ENCODE measurements at regions not wholly inside any gene's neighbourhood (a gene's known extent, or its start where the extent isn't known, plus 50 kb on each side); places are given as distances from the start of the nearest gene placed in this dataset.

GRCh38 chr15:24848050-24848449, 106.7 kb upstream of the SNRPN start:
- H3K36me3 Mint-ChIP-seq: peaks cover 22% of the 10 kb centered on the region
- peak overlapping the region; percentile 53 for H3K4me3 Mint-ChIP-seq
- ChIA-PET CTCF (interaction anchor here (0.6 kb wide), 1 partner anchor 171 kb away, joined by 3 read pairs; no protein-coding TSS in a partner anchor), POLR2A (no interaction called here)
- H3K9me3 Mint-ChIP-seq: peaks cover 34% of the 10 kb centered on the region
- peak; percentile 42 for DNase-seq (ENCODE audit: low spot score)
- peaks cover 22% of the 10 kb centered on the region for H3K4me1 Mint-ChIP-seq
- TF ChIP-seq ZNF121 (CRISPR knock-in tag; IDR thresholded peaks at IDR 0.05): no peak
- TF ChIP-seq ATF2 (CRISPR knock-in tag; IDR thresholded peaks at IDR 0.05; ENCODE audit: borderline replicate concordance, low read depth): no peak
- no peak for TF ChIP-seq MAX (CRISPR knock-in tag; IDR thresholded peaks at IDR 0.05)
- no peak for TF ChIP-seq SMAD4 (CRISPR knock-in tag; IDR thresholded peaks at IDR 0.05)
- TF ChIP-seq STAT6 (CRISPR knock-in tag; conservative IDR thresholded peaks at IDR 0.05; ENCODE audit: low read depth): no peak
- TF ChIP-seq FOXK1 (CRISPR knock-in tag; IDR thresholded peaks at IDR 0.05): no peak
- no peak for TF ChIP-seq ZNF423 (CRISPR knock-in tag; IDR thresholded peaks at IDR 0.05)
- no peak for TF ChIP-seq HMGXB4 (CRISPR knock-in tag; IDR thresholded peaks at IDR 0.05)
- no peak for TF ChIP-seq TP53 (CRISPR knock-in tag; IDR thresholded peaks at IDR 0.05)
- no peak for TF ChIP-seq ZNF512 (CRISPR knock-in tag; IDR thresholded peaks at IDR 0.05; ENCODE audit: borderline replicate concordance)
- TF ChIP-seq NFYB (CRISPR knock-in tag; conservative IDR thresholded peaks at IDR 0.05; ENCODE audit: low read depth): no peak
- no peak for TF ChIP-seq EMX1 (CRISPR knock-in tag; IDR thresholded peaks at IDR 0.05)
- no peak for TF ChIP-seq ZNF532 (CRISPR knock-in tag; IDR thresholded peaks at IDR 0.05; ENCODE audit: borderline replicate concordance)
- no peak for TF ChIP-seq ZNF317 (CRISPR knock-in tag; IDR thresholded peaks at IDR 0.05; ENCODE audit: borderline replicate concordance, low read depth)
- no peak for TF ChIP-seq E2F1 (CRISPR knock-in tag; IDR thresholded peaks at IDR 0.05)
- no peak for TF ChIP-seq TEAD1 (CRISPR knock-in tag; IDR thresholded peaks at IDR 0.05)
- TF ChIP-seq E2F5 (CRISPR knock-in tag; IDR thresholded peaks at IDR 0.05): no peak
- peak overlapping the region; percentile 95 for H3K27ac Mint-ChIP-seq
- peak; percentile 77 for ATAC-seq
- H3K27me3 Mint-ChIP-seq (ENCODE audit: low read depth): no peaks in the 10 kb centered on the region; the same call in 1 of the 2 replicates
